ENCODE measurements at regions not wholly inside any gene's neighbourhood (a gene's known extent, or its start where the extent isn't known, plus 50 kb on each side); places are given as distances from the start of the nearest gene placed in this dataset.

GRCh38 chr10:112087953-112088456 lies 95.6 kb downstream of the GPAM start:
- ChIA-PET CTCF (interaction anchor here (1.1 kb wide), 1 partner anchor 811 kb away, joined by 3 read pairs; no protein-coding TSS in a partner anchor), POLR2A (no interaction called here)
- Histone ChIP-seq H3K9me3 (ENCODE audit: control insufficient read depth, insufficient read depth, low read depth, low read length) (no peaks in the 10 kb centered on the region), H3K36me3 (ENCODE audit: control insufficient read depth in 2 of 2, insufficient read depth in 1 of 2, low read length in 2 of 2) (no peaks in the 10 kb centered on the region), H3K4me1 (ENCODE audit: control insufficient read depth, insufficient read depth, low read length) (peaks cover 5% of the 10 kb centered on the region; the same call in 1 of the 2 replicates), H3K4me3 (ENCODE audit: low read depth, low read length) (no peak overlapping the region), H3K27ac (ENCODE audit: extremely low read depth, low read depth, low read length) (no peak overlapping the region)
- TF ChIP-seq SETDB1 (IDR thresholded peaks at IDR 0.05; ENCODE audit: insufficient read length, low read length) (no peak), ZNF366 (tag by site-specific recombination; conservative IDR thresholded peaks at IDR 0.05) (no peak), ZNF248 (tag by site-specific recombination; IDR thresholded peaks at IDR 0.05) (no peak), ZNF529 (tag by site-specific recombination; IDR thresholded peaks at IDR 0.05; ENCODE audit: insufficient replicate concordance) (no peak), ZNF211 (tag by site-specific recombination; IDR thresholded peaks at IDR 0.05; ENCODE audit: low read depth) (no peak), MZF1 (tag by site-specific recombination; IDR thresholded peaks at IDR 0.05; ENCODE audit: borderline replicate concordance) (no peak), ZNF354C (tag by site-specific recombination; IDR thresholded peaks at IDR 0.05; ENCODE audit: borderline replicate concordance, low read depth) (no peak), ZFP37 (tag by site-specific recombination; IDR thresholded peaks at IDR 0.05) (no peak), ZIC2 (tag by site-specific recombination; IDR thresholded peaks at IDR 0.05) (no peak), WT1 (tag by site-specific recombination; IDR thresholded peaks at IDR 0.05) (no peak), ZNF843 (tag by site-specific recombination; IDR thresholded peaks at IDR 0.05) (no peak), ZNF223 (tag by site-specific recombination; IDR thresholded peaks at IDR 0.05) (no peak), ZNF138 (tag by site-specific recombination; IDR thresholded peaks at IDR 0.05; ENCODE audit: borderline replicate concordance) (no peak), ZNF426 (tag by site-specific recombination; IDR thresholded peaks at IDR 0.05) (no peak), KLF16 (tag by site-specific recombination; IDR thresholded peaks at IDR 0.05) (no peak), MEIS1 (CRISPR knock-in tag; IDR thresholded peaks at IDR 0.05; ENCODE audit: borderline replicate concordance) (no peak), BCL6B (tag by site-specific recombination; IDR thresholded peaks at IDR 0.05) (no peak)
- TF ChIP-seq, protein P1, sequence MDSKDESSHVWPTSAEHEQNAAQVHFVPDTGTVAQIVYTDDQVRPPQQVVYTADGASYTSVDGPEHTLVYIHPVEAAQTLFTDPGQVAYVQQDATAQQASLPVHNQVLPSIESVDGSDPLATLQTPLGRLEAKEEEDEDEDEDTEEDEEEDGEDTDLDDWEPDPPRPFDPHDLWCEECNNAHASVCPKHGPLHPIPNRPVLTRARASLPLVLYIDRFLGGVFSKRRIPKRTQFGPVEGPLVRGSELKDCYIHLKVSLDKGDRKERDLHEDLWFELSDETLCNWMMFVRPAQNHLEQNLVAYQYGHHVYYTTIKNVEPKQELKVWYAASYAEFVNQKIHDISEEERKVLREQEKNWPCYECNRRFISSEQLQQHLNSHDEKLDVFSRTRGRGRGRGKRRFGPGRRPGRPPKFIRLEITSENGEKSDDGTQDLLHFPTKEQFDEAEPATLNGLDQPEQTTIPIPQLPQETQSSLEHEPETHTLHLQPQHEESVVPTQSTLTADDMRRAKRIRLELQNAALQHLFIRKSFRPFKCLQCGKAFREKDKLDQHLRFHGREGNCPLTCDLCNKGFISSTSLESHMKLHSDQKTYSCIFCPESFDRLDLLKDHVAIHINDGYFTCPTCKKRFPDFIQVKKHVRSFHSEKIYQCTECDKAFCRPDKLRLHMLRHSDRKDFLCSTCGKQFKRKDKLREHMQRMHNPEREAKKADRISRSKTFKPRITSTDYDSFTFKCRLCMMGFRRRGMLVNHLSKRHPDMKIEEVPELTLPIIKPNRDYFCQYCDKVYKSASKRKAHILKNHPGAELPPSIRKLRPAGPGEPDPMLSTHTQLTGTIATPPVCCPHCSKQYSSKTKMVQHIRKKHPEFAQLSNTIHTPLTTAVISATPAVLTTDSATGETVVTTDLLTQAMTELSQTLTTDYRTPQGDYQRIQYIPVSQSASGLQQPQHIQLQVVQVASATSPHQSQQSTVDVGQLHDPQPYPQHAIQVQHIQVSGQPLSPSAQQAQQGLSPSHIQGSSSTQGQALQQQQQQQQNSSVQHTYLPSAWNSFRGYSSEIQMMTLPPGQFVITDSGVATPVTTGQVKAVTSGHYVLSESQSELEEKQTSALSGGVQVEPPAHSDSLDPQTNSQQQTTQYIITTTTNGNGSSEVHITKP (tag by site-specific recombination; IDR thresholded peaks at IDR 0.05) = no peak
- TF ChIP-seq, protein P2, sequence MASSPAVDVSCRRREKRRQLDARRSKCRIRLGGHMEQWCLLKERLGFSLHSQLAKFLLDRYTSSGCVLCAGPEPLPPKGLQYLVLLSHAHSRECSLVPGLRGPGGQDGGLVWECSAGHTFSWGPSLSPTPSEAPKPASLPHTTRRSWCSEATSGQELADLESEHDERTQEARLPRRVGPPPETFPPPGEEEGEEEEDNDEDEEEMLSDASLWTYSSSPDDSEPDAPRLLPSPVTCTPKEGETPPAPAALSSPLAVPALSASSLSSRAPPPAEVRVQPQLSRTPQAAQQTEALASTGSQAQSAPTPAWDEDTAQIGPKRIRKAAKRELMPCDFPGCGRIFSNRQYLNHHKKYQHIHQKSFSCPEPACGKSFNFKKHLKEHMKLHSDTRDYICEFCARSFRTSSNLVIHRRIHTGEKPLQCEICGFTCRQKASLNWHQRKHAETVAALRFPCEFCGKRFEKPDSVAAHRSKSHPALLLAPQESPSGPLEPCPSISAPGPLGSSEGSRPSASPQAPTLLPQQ (tag by site-specific recombination; IDR thresholded peaks at IDR 0.05) = no peak

DNA sequence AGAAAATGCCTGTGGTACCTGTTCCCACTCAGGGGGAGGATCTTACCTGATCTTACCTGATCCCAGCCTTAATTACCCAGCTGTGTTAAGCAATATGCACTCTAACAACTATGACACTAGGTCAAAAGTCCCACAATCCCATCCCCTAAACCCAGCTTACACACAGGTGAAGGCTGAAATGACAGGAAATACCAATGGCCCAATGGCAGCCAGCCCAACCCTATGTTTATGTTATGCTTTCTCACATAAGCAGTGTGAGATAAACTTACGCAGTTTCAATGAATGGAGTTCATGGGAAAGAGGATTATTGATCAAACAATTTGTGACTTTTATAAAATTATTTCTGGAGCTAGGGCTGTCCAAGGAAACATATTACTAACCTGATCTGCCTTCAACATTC lies 91.9 kb downstream of the GPAM start:
- Histone ChIP-seq H3K36me3 (ENCODE audit: control insufficient read depth in 2 of 2, insufficient read depth in 1 of 2, low read length in 2 of 2) (no peaks in the 10 kb centered on the region), H3K27ac (ENCODE audit: extremely low read depth, low read depth, low read length) (no peak overlapping the region), H3K4me1 (ENCODE audit: control insufficient read depth, insufficient read depth, low read length) (no peaks in the 10 kb centered on the region), H3K4me3 (ENCODE audit: low read depth, low read length) (no peak overlapping the region), H3K9me3 (ENCODE audit: control insufficient read depth, insufficient read depth, low read depth, low read length) (no peaks in the 10 kb centered on the region)
- CTCF ChIA-PET = no interaction called here
- POLR2A ChIA-PET = no interaction called here
- no peak for TF ChIP-seq ZNF354C (tag by site-specific recombination; IDR thresholded peaks at IDR 0.05; ENCODE audit: borderline replicate concordance, low read depth)
- no peak for TF ChIP-seq PRDM2 (tag by site-specific recombination; IDR thresholded peaks at IDR 0.05; ENCODE audit: borderline replicate concordance)
- no peak for TF ChIP-seq ZNF660 (tag by site-specific recombination; IDR thresholded peaks at IDR 0.05)
- TF ChIP-seq, protein P3, sequence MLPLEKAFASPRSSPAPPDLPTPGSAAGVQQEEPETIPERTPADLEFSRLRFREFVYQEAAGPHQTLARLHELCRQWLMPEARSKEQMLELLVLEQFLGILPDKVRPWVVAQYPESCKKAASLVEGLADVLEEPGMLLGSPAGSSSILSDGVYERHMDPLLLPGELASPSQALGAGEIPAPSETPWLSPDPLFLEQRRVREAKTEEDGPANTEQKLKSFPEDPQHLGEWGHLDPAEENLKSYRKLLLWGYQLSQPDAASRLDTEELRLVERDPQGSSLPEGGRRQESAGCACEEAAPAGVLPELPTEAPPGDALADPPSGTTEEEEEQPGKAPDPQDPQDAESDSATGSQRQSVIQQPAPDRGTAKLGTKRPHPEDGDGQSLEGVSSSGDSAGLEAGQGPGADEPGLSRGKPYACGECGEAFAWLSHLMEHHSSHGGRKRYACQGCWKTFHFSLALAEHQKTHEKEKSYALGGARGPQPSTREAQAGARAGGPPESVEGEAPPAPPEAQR (tag by site-specific recombination; IDR thresholded peaks at IDR 0.05) = no peak

Data from HEK293 (cell line).